Right kidney (tissue), 1 donor: ENCODE measurements at regions not wholly inside any gene's neighbourhood (a gene's known extent, or its start where the extent isn't known, plus 50 kb on each side); places are given as distances from the start of the nearest gene placed in this dataset.

Source experiments
- DNase-seq: peaks from one replicate; pipeline ENCODE4 v3.0.0-alpha.2; 2016

DNA sequence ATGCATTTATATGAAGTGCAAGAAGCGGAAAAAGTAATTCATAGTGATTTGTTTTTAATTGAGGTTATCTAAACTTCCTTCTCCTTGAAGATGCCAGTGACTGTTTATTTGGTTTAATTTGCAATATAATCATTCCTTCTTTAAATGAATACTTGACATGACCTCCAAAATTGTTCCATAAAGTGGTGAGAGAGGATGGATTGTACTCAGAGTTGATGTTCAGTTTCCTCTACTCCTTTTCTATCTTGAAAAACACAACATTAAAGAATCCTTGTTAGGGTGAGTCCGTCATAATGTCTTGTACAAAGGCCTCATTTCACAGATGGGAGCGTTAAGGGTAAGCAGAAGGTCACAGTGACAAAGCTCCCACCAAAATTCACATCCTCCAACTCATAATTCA lies 756.1 kb upstream of the KLHL29 start:
- no peak for DNase-seq

- DNase-seq: no peak
Observed at GRCh38 chr2:22634167-22634566, 750.8 kb upstream of the KLHL29 start.

DNA sequence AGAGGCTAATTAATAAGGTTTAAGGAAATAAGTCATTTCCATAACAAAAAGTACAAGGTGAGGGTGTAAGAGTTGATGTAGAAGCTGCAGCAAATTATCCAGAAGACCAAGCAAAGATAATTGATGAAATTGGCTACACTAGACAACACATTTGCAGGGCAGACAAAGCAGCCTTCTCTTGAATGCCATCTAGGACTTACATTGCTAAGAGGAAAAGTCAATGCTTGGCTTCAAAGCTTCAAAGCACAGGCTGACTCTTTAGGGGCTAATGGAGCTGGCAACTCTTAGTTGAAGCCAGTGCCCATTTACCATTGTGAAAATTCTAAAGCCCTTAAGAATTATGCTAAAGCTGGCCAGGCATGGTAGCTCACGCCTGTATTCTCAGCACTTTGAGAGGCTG lies 728.6 kb upstream of the KLHL29 start:
- DNase-seq: no peak

DNA sequence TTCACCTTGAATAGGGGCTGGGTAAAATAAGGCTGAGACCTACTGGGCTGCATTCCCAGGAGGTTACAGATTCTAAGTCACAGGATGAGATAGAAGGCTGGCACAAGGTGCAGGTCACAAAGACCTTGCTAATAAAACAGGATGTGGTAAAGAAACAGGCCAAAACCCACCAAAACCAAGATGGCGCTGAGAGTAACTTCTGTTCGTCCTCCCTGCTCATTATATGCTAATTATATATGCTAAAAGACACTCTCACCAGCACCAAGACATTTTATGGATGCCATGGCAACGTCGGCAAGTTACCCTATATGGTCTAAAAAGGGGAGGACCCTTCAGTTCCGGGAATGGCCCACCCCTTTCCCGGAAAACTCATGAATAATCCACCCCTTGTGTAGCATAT lies 711.5 kb upstream of the KLHL29 start:
- no peak for DNase-seq

DNA sequence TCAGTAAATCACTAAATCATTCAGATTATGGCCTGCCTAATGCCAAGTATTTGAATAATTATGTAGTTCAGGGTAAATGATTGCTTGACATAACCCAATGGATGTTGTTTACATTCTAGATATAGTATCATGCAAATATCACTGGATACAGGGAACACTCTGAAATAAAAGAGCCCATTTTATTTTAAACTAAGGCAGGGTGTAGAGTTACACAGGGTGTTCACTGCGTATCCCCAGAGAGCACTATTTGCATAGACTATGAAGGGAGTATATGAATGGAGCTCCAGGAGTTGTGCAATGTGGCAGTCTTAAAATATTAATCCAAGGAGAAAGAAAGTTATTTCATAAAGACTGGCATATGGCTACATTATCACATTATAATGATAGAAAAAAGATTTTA lies 701.1 kb upstream of the KLHL29 start:
- DNase-seq: no peak

- no peak for DNase-seq
Observed at GRCh38 chr2:22690096-22690495, 694.9 kb upstream of the KLHL29 start.

DNA sequence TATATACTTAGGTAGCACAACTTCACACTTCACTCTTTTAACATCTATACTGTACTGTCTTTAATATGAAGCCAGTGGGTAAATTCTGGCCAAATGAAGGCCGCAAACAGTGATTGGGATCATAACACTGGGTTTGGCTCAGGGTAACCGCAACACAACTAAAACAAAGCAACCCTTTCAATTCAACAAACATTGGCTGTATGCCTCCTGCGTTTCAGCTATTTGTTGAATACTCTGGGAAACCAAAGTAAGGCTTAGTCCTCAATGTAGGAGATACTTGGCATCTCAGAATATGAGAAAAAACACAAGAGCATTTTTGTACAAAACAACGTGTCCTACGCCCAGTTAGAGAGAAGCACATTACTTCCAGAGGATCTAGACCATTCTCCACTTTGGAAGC lies 693.3 kb upstream of the KLHL29 start:
- no peak for DNase-seq

- DNase-seq: no peak
Observed at GRCh38 chr2:22692746-22693145, 692.2 kb upstream of the KLHL29 start.

- DNase-seq: no peak
Observed at GRCh38 chr2:22694300-22694699, 690.7 kb upstream of the KLHL29 start.

DNA sequence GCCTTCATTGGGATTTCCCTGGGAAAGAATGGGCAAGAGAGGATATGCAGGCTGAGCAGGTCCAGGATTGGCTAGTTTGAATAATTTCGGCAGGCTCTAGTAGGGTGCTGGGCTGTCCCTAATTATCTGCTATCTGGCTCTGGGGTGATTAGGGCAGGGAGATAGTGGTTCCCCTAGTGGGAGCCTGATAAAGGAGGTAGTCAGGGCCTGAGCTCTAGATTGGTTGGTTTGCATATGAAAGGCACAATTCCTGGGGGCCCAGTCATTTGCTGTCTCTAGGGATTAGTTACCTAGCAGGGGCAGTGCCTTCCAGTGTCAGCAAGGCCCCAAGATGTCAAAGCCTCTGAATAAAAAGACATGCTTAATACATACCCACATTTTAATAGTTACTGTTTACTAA lies 690.1 kb upstream of the KLHL29 start:
- DNase-seq: no peak

- no peak for DNase-seq
Observed at GRCh38 chr2:22697054-22697788, 687.8 kb upstream of the KLHL29 start.

- no peak for DNase-seq
Observed at GRCh38 chr2:22701561-22702160, 683.3 kb upstream of the KLHL29 start.

DNA sequence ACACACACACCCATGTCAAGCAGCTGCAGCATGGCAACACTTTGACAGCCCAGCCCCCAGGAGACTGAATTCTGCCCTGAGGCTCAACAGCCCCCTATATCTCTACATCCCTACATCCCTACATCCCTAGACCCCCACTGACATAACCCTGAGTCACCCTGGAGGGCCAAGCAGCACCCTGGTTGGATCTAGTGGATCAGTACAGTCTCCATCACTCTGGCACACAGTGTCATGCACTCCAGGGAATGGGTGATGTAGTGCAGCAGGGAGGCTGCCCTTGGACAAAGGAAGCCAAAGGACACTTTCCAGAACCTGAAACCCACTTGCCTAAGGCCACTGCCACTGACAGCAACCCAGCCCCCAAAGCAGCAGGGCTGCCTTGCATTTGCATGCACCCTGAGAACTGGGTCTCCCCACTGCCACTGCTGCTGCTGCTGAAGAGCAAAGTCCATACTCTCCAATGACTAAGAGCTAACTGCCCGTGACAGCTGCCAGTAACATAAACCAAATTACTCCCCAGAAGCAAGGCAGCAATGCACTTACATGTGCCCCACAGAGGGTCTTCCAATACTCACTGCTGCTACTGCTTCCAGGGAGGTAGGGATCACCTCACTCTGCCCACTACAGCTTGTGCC lies 681.6 kb upstream of the KLHL29 start:
- DNase-seq: no peak

DNA sequence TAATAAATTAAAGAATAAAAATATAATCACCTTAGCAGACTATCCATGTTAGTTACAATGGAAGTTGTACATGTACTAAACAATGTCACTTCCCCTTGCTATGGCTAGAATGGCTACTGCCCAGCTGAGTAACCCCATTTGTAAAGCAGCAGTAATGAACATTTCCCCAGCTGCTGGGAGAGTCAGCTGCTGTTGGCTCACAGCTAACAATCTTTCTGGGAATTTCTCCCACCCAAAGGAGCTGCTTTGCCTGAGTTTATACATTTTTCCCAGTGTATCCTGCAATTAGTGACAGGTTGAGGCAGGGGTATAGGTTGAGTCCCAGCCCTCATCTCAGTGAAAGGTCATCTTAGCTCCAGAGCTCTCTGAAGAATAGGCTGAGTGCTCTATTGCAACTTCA lies 665.6 kb upstream of the KLHL29 start:
- DNase-seq: no peak

DNA sequence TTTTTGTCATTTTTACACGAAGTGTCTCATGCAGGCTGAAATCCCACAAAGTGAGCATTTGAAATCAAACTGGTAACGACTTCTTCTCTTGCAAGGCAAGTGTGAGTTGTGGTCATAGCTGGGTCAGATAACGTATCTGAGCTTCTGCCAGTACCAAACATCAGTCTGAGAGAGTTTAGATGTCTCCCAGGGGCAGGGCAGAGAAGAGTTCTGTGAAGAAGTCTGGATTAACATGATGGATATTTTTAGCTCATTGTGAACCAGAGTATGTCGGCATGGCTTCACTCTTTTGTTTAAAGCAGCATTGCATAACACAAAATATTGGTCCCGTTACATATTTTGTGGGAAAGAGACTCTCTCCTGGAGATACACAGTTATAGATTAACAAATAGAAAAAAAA lies 655.5 kb upstream of the KLHL29 start:
- no peak for DNase-seq

GRCh38 chr2:22734373-22735045 lies 650.5 kb upstream of the KLHL29 start:
- no peak for DNase-seq

DNA sequence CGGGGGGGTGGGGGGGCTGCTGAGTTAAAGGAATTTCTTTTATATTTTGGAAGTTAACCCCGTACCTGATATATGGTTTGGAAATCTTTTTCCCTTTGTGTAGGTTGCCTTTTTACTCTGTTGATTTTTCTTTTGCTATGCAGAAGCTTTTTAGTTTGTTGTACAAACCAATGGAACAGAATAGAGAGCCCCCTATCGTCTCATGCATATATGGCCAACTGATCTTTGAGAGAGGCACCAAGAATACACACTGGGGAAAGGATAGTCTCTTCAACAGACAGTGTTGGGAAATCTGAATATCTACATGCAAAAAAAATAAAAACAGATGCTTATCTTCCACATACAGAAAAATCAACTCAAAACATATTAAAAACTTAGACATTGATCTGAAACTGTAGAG lies 647.8 kb upstream of the KLHL29 start:
- no peak for DNase-seq

DNA sequence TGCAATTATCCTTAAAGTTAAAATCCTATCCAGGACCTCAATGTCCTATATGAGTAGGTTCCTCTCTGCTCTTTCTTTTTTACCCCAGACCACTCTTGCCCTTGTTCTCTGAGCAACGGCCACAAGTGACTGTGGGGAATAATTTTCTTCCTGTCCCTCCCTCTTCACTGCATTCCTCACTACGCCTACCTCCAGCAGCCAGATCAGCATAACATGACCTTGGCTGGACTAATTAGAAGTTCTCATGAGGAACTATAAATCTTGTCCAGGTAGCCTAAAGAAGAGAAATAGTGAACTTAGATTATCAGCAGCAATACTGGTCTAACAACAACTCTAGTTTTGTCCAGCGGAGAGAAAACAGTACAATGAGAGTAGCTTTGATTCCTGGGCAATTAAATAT lies 643.8 kb upstream of the KLHL29 start:
- no peak for DNase-seq

- no peak for DNase-seq
Observed at GRCh38 chr2:22748909-22749308, 636.1 kb upstream of the KLHL29 start.

- DNase-seq: no peak
Observed at GRCh38 chr2:22753476-22753875, 631.5 kb upstream of the KLHL29 start.

DNA sequence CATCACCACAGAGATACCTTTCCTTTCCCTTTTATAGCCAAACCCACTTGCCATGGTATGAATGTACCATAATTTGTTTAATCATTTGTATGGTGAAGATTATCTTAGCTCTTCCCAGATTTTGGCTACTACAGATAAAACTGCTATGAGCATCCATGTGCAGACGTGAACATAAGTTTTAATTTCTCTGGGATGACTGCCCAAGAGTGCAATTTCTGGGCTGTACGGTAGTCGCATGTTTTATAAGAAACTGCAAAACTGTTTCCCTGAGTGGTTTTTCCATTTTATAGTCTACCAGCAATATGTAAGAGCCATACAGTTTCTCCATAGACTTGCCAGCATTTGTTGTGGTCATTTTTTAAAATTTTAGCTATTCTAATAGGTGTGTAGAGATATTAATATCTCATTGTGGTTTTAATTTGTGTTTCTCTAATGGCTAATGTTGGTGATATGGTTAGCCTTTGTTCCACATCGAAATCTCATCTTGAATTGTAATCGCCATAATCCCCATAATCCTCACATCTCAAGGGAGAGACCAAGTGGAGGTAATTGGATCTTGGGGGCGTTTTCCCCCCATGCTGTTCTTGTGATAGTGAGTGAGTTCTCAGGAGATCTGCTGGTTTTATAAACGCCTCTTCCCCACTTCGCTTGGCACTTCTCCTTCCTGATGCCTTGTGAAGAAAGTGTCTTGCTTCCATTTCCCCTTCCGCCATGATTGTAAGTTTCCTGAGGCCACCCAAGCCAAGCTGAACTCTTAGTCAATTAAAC lies 628.5 kb upstream of the KLHL29 start:
- no peak for DNase-seq

DNA sequence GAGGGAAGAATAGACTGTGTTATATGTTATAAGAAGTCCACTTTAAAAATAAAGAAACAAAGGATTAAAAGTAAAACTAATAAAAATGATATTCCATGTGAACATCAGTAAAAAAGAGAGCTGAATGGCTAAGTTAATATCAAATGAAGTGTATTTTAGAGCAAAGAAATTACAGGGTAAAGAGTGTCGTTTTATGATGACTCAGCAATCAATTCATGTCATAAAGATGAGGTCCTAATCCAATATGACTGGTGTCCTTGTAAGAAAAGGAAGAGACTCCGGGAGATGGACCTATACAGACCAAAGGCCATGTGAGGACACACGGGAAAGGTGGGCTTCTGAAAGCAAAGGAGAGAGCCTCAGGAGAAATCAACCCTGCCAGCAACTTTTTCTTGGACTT lies 615.5 kb upstream of the KLHL29 start:
- no peak for DNase-seq

DNA sequence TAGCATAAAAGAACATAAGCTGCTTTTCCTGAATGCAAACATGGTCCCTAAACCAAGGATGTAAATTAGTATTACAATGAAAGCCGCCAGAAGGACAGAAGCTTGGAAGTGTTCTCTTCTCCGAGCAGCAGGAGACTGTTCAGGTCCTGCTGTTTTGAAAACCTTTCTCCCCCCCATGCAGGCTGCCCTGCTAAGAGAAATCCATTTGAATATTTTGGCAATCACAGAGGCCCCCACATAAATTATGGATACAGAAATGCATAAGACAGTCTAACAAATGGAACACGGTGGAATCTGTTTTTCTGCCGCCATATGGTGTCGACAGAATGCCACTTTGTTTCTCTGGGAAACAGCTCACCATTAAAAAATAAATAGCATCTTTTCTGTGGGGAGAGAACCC lies 600.4 kb upstream of the KLHL29 start:
- DNase-seq: no peak
